ENCODE measurements at regions not wholly inside any gene's neighbourhood (a gene's known extent, or its start where the extent isn't known, plus 50 kb on each side); places are given as distances from the start of the nearest gene placed in this dataset.

DNA sequence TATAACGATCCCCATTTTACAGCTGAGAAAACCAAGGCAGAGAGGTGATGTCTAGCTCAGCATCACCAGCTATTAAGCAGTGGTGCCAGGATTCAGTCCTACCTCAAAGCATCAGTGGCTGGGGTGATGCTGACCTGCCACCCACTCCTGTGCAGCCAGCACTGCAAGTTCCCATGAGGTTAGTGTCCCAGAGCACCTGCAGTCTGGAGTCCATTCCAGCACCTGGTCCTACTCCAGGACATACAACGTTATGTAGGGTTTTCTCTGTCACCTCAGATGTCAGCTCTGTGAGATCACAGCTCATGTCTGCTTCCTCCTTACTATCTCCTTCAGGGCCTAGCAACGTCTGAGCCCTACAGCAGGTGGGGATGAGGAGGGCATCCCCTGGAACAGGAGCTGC lies 328.0 kb upstream of the HS6ST1 start:
- TF ChIP-seq, protein P1, sequence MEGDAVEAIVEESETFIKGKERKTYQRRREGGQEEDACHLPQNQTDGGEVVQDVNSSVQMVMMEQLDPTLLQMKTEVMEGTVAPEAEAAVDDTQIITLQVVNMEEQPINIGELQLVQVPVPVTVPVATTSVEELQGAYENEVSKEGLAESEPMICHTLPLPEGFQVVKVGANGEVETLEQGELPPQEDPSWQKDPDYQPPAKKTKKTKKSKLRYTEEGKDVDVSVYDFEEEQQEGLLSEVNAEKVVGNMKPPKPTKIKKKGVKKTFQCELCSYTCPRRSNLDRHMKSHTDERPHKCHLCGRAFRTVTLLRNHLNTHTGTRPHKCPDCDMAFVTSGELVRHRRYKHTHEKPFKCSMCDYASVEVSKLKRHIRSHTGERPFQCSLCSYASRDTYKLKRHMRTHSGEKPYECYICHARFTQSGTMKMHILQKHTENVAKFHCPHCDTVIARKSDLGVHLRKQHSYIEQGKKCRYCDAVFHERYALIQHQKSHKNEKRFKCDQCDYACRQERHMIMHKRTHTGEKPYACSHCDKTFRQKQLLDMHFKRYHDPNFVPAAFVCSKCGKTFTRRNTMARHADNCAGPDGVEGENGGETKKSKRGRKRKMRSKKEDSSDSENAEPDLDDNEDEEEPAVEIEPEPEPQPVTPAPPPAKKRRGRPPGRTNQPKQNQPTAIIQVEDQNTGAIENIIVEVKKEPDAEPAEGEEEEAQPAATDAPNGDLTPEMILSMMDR (IDR thresholded peaks at IDR 0.05), result no peak
- TF ChIP-seq POLR2A (IDR thresholded peaks at IDR 0.05), result no peak

Data from right lobe of liver (tissue), 4 donors.